HAP-1 (cell line): ENCODE measurements at regions not wholly inside any gene's neighbourhood (a gene's known extent, or its start where the extent isn't known, plus 50 kb on each side); places are given as distances from the start of the nearest gene placed in this dataset.

Experiments used
- DNase-seq, 2 experiments: peaks; one replicate each; pipeline ENCODE4 v3.0.0-alpha.2; 2016 to 2020; ENCODE audit warnings: low spot score in 2 of 2
- H3K27me3 ChIP-seq: fragments of 250-450 bp; sonication (Bioruptor Pico); 2 replicates; pipeline ENCODE4 v1.5.1; 2020; ENCODE audit warnings: low read depth, mild to moderate bottlenecking, moderate library complexity
- H3K36me3 ChIP-seq: fragments of 250-450 bp; sonication (Bioruptor Pico); replicated peaks from 2 replicates; pipeline ENCODE4 v1.5.1; 2020; ENCODE audit warnings: mild to moderate bottlenecking
- H3K4me1 ChIP-seq: fragments of 250-450 bp; sonication (Bioruptor Pico); 2 replicates; pipeline ENCODE4 v1.5.1; 2020; ENCODE audit warnings: mild to moderate bottlenecking
- H3K4me3 ChIP-seq: fragments of 250-450 bp; sonication (Bioruptor Pico); 2 replicates; pipeline ENCODE4 v1.5.1; 2020; ENCODE audit warnings: mild to moderate bottlenecking, moderate library complexity
- H3K9me3 ChIP-seq: fragments of 250-450 bp; sonication (Bioruptor Pico); 2 replicates; pipeline ENCODE4 v1.5.1; 2020; ENCODE audit warnings: mild to moderate bottlenecking, moderate library complexity
- in situ Hi-C: fragments of 300-500 bp; cut with MboI; formaldehyde crosslinking; loops from 3 replicates; pipeline ENCODE4 v1.14.3; 2020; ENCODE audit warnings: low sequenced_read_pairs, inconsistent platforms, mixed read lengths

- H3K9me3 ChIP-seq, result no peaks in the 10 kb centered on the region
- no peaks in the 10 kb centered on the region for H3K27me3 ChIP-seq
- in situ Hi-C loops, result no loop called here
- no peaks in the 10 kb centered on the region for H3K4me1 ChIP-seq
- DNase-seq, result no peak
- no peaks in the 10 kb centered on the region for H3K36me3 ChIP-seq
- no peak overlapping the region for H3K4me3 ChIP-seq
Measured at GRCh38 chr15:91469632-91470567, 369.8 kb downstream of the SV2B start.

DNA sequence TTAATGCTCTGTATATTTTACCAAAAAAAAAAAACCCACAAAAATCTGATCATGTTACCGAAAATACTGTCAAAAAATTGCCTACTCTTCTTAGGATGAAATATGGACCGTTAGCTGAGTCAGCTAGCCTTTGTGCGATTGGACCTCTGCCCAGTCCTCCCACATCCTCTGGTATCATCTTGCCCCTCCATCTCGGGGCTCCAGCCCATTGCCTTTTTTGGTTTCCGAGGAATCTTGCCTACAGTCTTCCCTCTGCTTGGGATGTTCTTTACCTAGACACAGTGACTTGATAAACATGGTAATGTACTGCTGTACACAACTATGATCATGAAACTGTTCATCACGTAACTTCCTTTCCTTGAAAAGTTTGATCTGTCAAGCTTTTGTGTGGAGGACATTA is 371.4 kb downstream of the SV2B start:
- Histone ChIP-seq H3K4me1 (no peaks in the 10 kb centered on the region), H3K27me3 (no peaks in the 10 kb centered on the region), H3K4me3 (no peak overlapping the region), H3K9me3 (no peaks in the 10 kb centered on the region), H3K36me3 (no peaks in the 10 kb centered on the region)
- DNase-seq, result no peak
- in situ Hi-C loops, result no loop called here

- no peak for DNase-seq
- in situ Hi-C loops, result no loop called here
- Histone ChIP-seq H3K4me1 (no peaks in the 10 kb centered on the region), H3K9me3 (no peaks in the 10 kb centered on the region), H3K4me3 (no peak overlapping the region), H3K36me3 (no peaks in the 10 kb centered on the region), H3K27me3 (no peaks in the 10 kb centered on the region)
Measured at GRCh38 chr15:91472316-91472756, 372.3 kb downstream of the SV2B start.

GRCh38 chr15:91473894-91474545 is 374.0 kb downstream of the SV2B start:
- H3K36me3 ChIP-seq, result no peaks in the 10 kb centered on the region
- H3K4me3 ChIP-seq, result no peak overlapping the region
- in situ Hi-C loops, result no loop called here
- no peaks in the 10 kb centered on the region for H3K27me3 ChIP-seq
- no peaks in the 10 kb centered on the region for H3K9me3 ChIP-seq
- H3K4me1 ChIP-seq, result no peaks in the 10 kb centered on the region
- no peak for DNase-seq

DNA sequence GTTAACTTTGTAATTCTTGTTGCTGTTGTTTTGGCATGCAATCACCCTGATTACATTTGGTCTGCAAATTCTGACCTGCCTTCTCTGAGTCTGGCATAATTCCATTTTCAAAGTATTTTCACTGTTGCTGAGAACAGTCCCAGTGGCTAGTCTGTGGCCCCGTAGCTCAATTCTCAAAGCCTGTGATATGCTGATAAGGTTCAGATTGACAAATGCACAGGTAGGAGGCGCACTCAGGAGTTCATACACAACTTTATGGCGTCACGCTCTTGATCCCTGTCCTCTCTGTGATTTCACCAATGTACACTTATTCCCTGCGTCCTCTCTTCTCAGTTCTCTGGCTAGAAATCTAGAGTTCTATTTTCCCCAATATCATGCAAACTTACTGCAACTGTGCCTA is 376.6 kb upstream of the SLCO3A1 start:
- no peak for DNase-seq
- Histone ChIP-seq H3K4me1 (no peaks in the 10 kb centered on the region), H3K9me3 (no peaks in the 10 kb centered on the region), H3K27me3 (no peaks in the 10 kb centered on the region), H3K4me3 (no peak overlapping the region), H3K36me3 (no peaks in the 10 kb centered on the region)
- in situ Hi-C loops, result no loop called here

DNA sequence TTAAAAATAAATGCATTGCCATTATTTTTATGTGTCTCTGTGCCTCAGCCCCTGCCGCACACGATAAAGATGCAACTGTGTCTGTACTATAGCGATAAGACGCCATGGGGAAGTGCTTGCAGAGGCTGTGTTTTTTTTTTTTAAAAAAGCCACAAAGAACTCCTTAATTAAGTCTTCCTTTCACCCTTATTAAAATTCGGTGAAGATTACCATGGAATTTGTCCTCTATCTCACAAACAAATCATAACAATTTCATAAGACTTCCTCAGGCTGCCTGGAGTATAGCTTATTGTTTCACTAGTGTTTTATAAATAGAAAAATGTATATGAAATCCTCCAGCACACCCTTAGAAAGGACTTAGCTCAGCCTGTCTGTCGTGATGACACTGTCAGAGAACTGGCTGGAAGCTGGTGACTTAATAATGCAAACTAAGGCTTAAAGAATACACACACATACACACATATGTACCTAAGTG is 374.8 kb upstream of the SLCO3A1 start:
- Histone ChIP-seq H3K4me1 (no peaks in the 10 kb centered on the region), H3K9me3 (no peaks in the 10 kb centered on the region)
- in situ Hi-C loops, result no loop called here

GRCh38 chr15:91480426-91480825 is 373.1 kb upstream of the SLCO3A1 start:
- Histone ChIP-seq H3K27me3 (no peaks in the 10 kb centered on the region; the same call in 1 of the 2 replicates), H3K36me3 (no peaks in the 10 kb centered on the region), H3K4me1 (no peaks in the 10 kb centered on the region), H3K9me3 (no peaks in the 10 kb centered on the region), H3K4me3 (no peak overlapping the region)
- in situ Hi-C loops, result no loop called here
- DNase-seq, result no peak

More for the DNA sequence above, 374.8 kb upstream of the SLCO3A1 start:
- no peak overlapping the region for H3K4me3 ChIP-seq
- DNase-seq, result no peak
- no peaks in the 10 kb centered on the region; the same call in 1 of the 2 replicates for H3K27me3 ChIP-seq
- H3K36me3 ChIP-seq, result no peaks in the 10 kb centered on the region

DNA sequence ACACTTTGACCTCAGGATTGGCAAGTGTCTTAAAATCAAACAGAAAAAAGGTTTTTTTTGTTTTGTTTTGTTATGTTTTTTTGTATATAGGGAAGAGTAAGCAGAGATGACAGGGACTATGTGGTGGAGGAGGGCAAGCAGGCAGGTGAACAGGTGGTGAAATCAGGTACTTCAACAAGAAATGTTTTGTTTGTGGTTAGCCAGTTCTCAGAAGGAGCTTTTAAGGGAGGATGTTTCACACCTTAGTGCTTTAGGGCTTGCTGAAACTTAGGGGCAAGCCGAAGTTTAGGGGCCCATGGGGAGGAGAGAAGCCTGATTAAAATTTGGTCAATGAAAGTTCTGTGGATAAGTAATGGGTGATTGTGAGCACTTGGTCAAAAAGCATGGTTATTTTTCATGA is 370.7 kb upstream of the SLCO3A1 start:
- no peaks in the 10 kb centered on the region; the same call in 1 of the 2 replicates for H3K27me3 ChIP-seq
- H3K4me3 ChIP-seq, result no peak overlapping the region
- in situ Hi-C loops, result no loop called here
- H3K4me1 ChIP-seq, result no peaks in the 10 kb centered on the region
- no peaks in the 10 kb centered on the region for H3K36me3 ChIP-seq
- no peak for DNase-seq
- no peaks in the 10 kb centered on the region for H3K9me3 ChIP-seq

DNA sequence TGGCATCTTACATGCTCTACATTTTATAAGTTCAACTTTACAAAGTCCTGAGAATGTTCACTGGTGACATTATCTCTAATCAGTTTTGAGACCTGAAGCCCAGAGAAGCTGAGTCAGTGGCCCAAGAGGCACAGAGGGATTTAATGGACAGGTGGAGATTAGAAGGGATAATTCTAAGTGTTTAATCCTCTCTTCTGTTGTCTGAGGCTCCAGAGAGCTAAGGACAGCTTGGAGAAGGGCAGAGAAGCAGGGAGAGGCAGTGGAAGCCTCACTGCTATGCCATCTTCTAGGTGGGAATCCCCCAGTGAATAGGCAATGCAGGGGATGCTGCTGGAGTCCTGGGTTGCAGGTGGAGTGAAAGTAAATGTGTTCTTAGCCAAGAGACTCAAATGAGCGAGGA is 369.4 kb upstream of the SLCO3A1 start:
- DNase-seq, result no peak
- no peak overlapping the region for H3K4me3 ChIP-seq
- no peaks in the 10 kb centered on the region; the same call in 1 of the 2 replicates for H3K27me3 ChIP-seq
- in situ Hi-C loops, result no loop called here
- no peaks in the 10 kb centered on the region for H3K4me1 ChIP-seq
- no peaks in the 10 kb centered on the region for H3K9me3 ChIP-seq
- no peaks in the 10 kb centered on the region for H3K36me3 ChIP-seq

DNA sequence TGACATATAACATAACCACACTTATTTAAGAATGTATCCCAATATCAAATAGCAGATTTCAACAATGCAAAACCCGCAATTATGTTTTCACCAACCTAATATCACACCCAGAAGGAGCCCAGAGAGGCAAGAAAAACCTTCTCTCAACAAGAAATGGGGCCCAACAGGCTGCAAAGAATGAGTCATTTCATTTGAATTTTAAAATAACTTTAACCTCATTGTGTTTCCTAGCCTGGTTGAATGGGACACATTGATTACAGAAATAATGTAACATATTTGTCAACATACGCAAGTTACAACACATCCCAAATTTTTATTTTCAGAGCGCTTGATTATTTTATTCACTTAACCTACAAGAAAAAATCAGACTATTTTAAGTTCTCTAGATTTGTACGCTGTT is 365.1 kb upstream of the SLCO3A1 start:
- DNase-seq, result no peak
- Histone ChIP-seq H3K4me1 (no peaks in the 10 kb centered on the region), H3K9me3 (no peaks in the 10 kb centered on the region), H3K36me3 (no peaks in the 10 kb centered on the region), H3K4me3 (no peak overlapping the region), H3K27me3 (no peaks in the 10 kb centered on the region; the same call in 1 of the 2 replicates)
- in situ Hi-C loops, result no loop called here

DNA sequence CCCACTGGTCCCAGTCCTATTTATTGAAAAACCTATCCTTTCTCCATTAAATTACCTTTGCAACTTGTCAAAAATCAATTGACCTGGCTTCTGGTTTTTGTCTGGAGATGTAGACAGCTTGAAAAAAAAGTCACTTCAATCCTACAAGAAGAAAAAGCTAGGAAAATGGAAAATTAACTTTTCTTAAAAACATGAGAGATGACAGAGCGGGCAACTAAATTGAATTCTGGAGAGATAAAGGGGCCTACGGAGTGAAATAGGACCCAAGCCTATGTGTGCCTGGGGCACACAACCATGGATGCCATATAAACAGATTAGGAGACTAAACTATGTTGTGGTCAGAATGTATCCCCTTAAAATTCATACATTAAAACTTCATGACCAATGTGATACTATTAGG is 363.3 kb upstream of the SLCO3A1 start:
- H3K9me3 ChIP-seq, result no peaks in the 10 kb centered on the region
- no peaks in the 10 kb centered on the region; the same call in 1 of the 2 replicates for H3K27me3 ChIP-seq
- in situ Hi-C loops, result no loop called here
- DNase-seq, result no peak
- H3K4me1 ChIP-seq, result no peaks in the 10 kb centered on the region
- H3K4me3 ChIP-seq, result no peak overlapping the region
- H3K36me3 ChIP-seq, result no peaks in the 10 kb centered on the region

DNA sequence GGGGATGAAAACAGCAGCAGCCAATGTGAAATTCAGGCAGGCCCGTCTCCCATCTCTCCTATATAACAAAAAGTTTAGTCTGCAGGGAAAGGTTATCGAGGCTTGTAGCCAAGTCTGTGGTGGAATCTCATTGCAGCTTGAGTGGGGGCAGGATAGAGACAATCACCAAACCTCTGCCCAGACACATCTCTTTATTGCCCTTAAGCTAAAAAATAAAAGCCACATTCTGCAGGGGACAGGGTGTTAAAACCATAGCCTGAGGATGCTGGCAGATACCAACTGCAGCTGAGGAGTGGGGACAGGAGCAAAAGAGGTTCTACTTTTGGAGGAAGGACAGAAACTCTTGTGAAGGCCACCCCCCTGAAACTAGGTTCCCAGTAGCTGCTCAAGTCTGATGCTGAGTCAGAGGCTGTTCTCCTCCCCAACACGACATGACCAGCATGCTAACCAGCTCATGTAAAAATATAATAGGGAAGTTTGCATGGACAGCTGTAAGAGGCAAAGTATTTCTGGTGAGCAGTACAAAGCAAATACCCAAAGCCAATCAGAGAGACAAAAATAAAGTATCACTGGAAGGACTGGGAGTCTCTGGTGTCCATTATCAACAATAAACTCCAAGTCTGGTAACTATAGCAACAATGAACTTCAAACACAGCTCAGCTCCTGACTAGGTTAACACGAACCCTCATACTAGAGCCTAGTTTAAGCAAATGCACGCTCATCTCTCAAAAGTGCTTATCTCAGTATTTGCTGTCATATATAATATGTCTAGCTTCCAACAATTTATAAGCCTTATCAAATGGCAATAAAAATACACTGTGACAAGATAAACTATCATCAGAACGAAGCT is 362.2 kb upstream of the SLCO3A1 start:
- H3K27me3 ChIP-seq, result no peaks in the 10 kb centered on the region; the same call in 1 of the 2 replicates
- H3K4me1 ChIP-seq, result no peaks in the 10 kb centered on the region
- no peaks in the 10 kb centered on the region for H3K36me3 ChIP-seq
- in situ Hi-C loops, result no loop called here
- H3K4me3 ChIP-seq, result no peak overlapping the region
- no peaks in the 10 kb centered on the region for H3K9me3 ChIP-seq
- no peak for DNase-seq
